ENCODE measurements at regions not wholly inside any gene's neighbourhood (a gene's known extent, or its start where the extent isn't known, plus 50 kb on each side); places are given as distances from the start of the nearest gene placed in this dataset.
"Not testable (repeated sequence)": the region's sequence is repeated elsewhere in the genome, so short reads cannot be mapped to it uniquely, and the experiment has no call there.

DNA sequence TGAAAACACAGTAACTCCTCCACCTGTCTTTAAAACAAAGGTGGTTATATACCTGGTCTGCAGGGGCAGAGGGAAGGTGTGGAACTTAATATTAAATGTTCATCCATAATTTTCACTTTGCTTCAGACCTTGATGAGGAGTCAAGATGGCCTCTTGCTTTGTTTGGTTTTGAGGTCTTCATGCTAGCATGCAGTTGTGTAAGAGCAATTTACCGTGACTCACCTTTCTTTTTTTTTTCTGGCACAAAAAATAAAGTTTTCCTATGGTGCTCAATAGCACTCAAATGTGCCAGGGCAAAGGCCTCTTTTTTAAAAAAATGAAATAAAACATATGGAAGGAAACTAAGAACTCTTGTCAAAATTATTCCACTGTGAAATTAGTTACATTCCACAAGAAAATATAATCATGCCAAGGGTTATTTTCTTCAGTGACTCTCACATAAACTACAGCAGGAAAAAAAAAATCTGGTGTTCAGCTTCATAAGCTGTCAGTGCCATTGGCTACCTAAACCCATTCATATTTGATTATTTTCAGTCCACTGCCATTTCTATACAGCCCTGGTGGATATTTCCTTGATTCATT lies 128.2 kb downstream of the SLC7A11 start:
- POLR2A ChIA-PET, result no interaction called here
- no peak for DNase-seq (ENCODE audit: low read depth, low spot score)
- H3K4me3 ChIP-seq (ENCODE audit: low read depth, low read length), result no peak overlapping the region
- CTCF ChIA-PET, result interaction anchor here (1.1 kb wide), 1 partner anchor 23 kb away, joined by 5 read pairs; no protein-coding TSS in a partner anchor
- TF ChIP-seq, protein P1, sequence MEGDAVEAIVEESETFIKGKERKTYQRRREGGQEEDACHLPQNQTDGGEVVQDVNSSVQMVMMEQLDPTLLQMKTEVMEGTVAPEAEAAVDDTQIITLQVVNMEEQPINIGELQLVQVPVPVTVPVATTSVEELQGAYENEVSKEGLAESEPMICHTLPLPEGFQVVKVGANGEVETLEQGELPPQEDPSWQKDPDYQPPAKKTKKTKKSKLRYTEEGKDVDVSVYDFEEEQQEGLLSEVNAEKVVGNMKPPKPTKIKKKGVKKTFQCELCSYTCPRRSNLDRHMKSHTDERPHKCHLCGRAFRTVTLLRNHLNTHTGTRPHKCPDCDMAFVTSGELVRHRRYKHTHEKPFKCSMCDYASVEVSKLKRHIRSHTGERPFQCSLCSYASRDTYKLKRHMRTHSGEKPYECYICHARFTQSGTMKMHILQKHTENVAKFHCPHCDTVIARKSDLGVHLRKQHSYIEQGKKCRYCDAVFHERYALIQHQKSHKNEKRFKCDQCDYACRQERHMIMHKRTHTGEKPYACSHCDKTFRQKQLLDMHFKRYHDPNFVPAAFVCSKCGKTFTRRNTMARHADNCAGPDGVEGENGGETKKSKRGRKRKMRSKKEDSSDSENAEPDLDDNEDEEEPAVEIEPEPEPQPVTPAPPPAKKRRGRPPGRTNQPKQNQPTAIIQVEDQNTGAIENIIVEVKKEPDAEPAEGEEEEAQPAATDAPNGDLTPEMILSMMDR (IDR thresholded peaks at IDR 0.05; ENCODE audit: insufficient read depth, low read length, missing control alignments), result no peak

DNA sequence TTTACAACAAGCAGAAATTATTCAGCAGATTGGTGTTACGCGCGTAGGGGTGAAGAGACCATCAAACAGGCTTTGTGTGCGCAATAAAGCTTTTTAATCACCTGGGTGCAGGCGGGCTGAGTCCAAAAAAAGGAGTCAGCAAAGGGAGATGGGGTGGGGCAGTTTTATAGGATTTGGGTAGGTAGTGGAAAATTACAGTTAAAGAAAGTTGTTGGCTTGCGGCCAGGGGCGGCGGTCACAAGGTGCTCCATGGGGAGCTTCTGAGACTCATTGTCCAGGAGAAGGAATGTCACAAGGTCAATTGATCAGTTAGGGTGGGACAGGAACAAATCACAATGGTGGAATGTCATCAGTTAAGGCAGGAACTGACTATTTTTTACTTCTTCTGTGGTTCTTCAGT lies 129.3 kb downstream of the SLC7A11 start:
- DNase-seq (ENCODE audit: low read depth, low spot score); H3K4me3 ChIP-seq (ENCODE audit: low read depth, low read length); POLR2A ChIA-PET: not testable (repeated sequence)
- CTCF ChIA-PET, result interaction anchor here (1.1 to 2.5 kb wide), 3 partner anchors 22 to 293 kb away, joined by 5 to 13 read pairs (median 5); no protein-coding TSS in a partner anchor

DNA sequence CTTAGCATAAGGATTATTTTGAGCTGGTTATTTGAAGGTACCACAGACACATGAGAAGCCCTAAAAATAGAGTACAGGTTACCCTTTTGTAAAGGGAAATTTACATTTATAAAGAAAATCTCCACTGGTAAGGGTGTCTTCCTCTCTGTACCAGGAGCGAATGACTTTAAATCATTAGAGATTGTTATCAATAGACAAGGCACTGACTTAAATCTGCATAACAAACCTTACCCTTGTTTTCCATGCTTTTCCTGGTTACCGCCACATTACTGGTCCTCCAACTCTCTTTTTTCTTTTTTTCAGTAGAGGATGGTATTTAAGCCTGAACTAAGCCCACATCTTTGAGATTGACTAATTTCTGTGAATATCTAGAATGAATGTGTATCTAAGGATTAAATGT lies 129.8 kb downstream of the SLC7A11 start:
- no peak overlapping the region for H3K4me3 ChIP-seq (ENCODE audit: low read depth, low read length)
- CTCF ChIA-PET, result interaction anchor here (0.8 to 2.5 kb wide), 4 partner anchors 19 to 292 kb away, joined by 3 to 13 read pairs (median 4); no protein-coding TSS in a partner anchor
- POLR2A ChIA-PET, result no interaction called here
- no peak for DNase-seq (ENCODE audit: low read depth, low spot score)
- TF ChIP-seq, protein P1 (IDR thresholded peaks at IDR 0.05; ENCODE audit: insufficient read depth, low read length, missing control alignments), result no peak

DNA sequence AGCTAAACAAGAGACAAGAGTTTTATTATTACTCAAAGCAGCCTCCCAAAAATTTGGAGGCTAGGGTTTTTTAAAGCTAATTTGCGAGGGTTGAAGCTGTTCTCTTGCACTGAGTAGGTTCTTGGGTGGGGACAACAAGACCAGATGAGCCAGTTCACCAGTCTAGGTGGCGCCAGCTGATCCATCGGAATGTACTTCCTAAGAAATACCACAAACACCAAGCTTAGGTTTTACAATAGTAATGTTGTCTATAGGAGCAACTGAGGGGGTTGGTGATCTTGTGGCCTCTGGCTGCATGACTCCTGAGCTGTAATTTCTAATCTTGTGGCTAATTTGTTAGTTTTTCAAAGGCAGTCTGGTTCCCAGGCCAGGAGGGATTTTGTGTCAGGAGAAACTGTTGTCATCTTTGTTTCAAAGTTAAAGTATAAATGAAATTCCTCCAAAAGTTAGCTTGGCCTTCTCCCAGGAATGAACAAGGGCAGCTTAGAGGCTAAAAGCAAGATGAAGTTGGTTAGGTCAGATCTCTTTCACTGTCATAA lies 130.6 kb downstream of the SLC7A11 start:
- ChIA-PET CTCF (interaction anchor here (0.7 to 2.5 kb wide), 6 partner anchors 18 to 328 kb away, joined by 3 to 13 read pairs (median 3); no protein-coding TSS in a partner anchor), POLR2A (no interaction called here)
- TF ChIP-seq, protein P1 (IDR thresholded peaks at IDR 0.05; ENCODE audit: insufficient read depth, low read length, missing control alignments), result no peak
- H3K4me3 ChIP-seq (ENCODE audit: low read depth, low read length), result no peak overlapping the region
- DNase-seq (ENCODE audit: low read depth, low spot score), result no peak

DNA sequence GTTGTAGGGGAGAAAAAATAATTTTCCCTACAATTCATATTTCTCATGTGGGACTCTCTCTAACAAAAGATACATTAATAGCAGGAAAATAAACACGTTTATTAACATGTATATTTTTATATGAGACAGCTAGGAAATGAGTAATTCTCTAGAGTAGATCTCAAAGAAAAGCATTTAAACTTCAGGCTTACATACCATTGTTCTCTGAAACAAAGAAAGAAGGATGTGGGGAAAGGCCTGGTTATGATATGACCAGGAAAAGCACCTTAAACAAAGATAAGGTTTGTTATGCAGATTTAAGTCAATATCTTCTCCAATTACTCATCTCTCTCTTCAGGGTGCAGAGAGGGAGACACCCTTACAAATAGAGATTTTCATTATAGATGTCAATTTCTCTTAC lies 131.3 kb downstream of the SLC7A11 start:
- POLR2A ChIA-PET, result no interaction called here
- H3K4me3 ChIP-seq (ENCODE audit: low read depth, low read length), result no peak overlapping the region
- no peak for DNase-seq (ENCODE audit: low read depth, low spot score)
- TF ChIP-seq, protein P1 (IDR thresholded peaks at IDR 0.05; ENCODE audit: insufficient read depth, low read length, missing control alignments), result no peak
- CTCF ChIA-PET, result interaction anchor here (0.7 to 2.5 kb wide), 3 partner anchors 20 to 327 kb away, joined by 3 to 13 read pairs (median 3); no protein-coding TSS in a partner anchor

DNA sequence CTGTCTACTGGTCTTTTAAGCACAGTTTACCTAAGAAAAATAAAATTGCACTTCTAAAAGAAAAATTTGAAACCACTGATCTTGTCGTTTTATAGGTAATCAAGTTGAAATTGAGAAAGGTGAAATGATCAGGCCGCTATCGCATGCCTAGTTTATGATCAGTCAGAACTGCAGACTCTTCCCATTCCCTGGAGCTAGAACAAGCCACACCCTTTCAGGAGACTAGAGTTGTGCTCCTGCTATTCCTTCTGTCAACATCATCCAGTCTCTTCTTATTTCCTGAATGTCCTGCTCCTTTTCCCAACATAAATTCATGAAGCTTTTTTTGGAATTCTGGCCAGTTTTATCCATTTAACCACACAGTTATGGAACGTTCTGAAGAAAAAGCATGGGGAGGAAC lies 135.1 kb downstream of the SLC7A11 start:
- TF ChIP-seq, protein P1 (IDR thresholded peaks at IDR 0.05; ENCODE audit: insufficient read depth, low read length, missing control alignments), result no peak
- CTCF ChIA-PET, result interaction anchor here (2.2 kb wide), 1 partner anchor 17 kb away, joined by 13 read pairs; no protein-coding TSS in a partner anchor
- H3K4me3 ChIP-seq (ENCODE audit: low read depth, low read length), result no peak overlapping the region
- no peak for DNase-seq (ENCODE audit: low read depth, low spot score)
- POLR2A ChIA-PET, result no interaction called here
